CD4-positive, alpha-beta T cell treated with Interleukin-12 subunit alpha and Interleukin-12 subunit beta, for 1 hour (primary cell): ENCODE measurements at regions not wholly inside any gene's neighbourhood (a gene's known extent, or its start where the extent isn't known, plus 50 kb on each side); places are given as distances from the start of the nearest gene placed in this dataset.
A peak's percentile ranks its signal among the peaks of the same experiment; 100 is the strongest.
"Not testable (repeated sequence)": the region's sequence is repeated elsewhere in the genome, so short reads cannot be mapped to it uniquely, and the experiment has no call there.

Experiments used
- DNase-seq: peaks from one replicate; pipeline ENCODE4 v3.0.0-alpha.2; 2020

GRCh38 chrX:74179499-74179898, 124.5 kb upstream of the ZCCHC13 start:
- no peak for DNase-seq

GRCh38 chrX:74179071-74179470, 124.9 kb upstream of the ZCCHC13 start:
- no peak for DNase-seq

GRCh38 chrX:74178536-74178935, 125.4 kb upstream of the ZCCHC13 start:
- DNase-seq, result no peak

GRCh38 chrX:74171465-74171864, 132.5 kb upstream of the ZCCHC13 start:
- no peak for DNase-seq

- no peak for DNase-seq
These were observed 141.8 kb upstream of the ZCCHC13 start for GRCh38 chrX:74162199-74162598.

GRCh38 chrX:74160816-74161215, 143.2 kb upstream of the ZCCHC13 start:
- no peak for DNase-seq

GRCh38 chrX:74160358-74160757, 143.6 kb upstream of the ZCCHC13 start:
- no peak for DNase-seq

- no peak for DNase-seq
These were observed 156.5 kb upstream of the ZCCHC13 start for GRCh38 chrX:74147439-74147838.

- no peak for DNase-seq
These were observed 165.0 kb upstream of the ZCCHC13 start for GRCh38 chrX:74138943-74139342.

GRCh38 chrX:74133156-74133796, 170.7 kb upstream of the ZCCHC13 start:
- DNase-seq, result peak; percentile 49

- no peak for DNase-seq
These were observed 171.7 kb upstream of the ZCCHC13 start for GRCh38 chrX:74132280-74132679.

GRCh38 chrX:74119016-74119910, 184.7 kb upstream of the ZCCHC13 start:
- DNase-seq, result no peak

GRCh38 chrX:74117962-74118902, 185.7 kb upstream of the ZCCHC13 start:
- no peak for DNase-seq

GRCh38 chrX:74111245-74111644, 192.7 kb upstream of the ZCCHC13 start:
- DNase-seq, result no peak

GRCh38 chrX:74107666-74108065, 196.3 kb upstream of the ZCCHC13 start:
- no peak for DNase-seq

GRCh38 chrX:74104356-74105015, 199.5 kb upstream of the ZCCHC13 start:
- no peak for DNase-seq

- not testable (repeated sequence) for DNase-seq
These were observed 205.6 kb upstream of the ZCCHC13 start for GRCh38 chrX:74098407-74098806.

- DNase-seq, result no peak
These were observed 213.9 kb upstream of the ZCCHC13 start for GRCh38 chrX:74090049-74090448.

GRCh38 chrX:74085642-74086236, 218.2 kb upstream of the ZCCHC13 start:
- DNase-seq, result no peak

- DNase-seq, result no peak
These were observed 223.8 kb upstream of the ZCCHC13 start for GRCh38 chrX:74080165-74080564.

GRCh38 chrX:74065831-74066390, 213.4 kb upstream of the XIST start:
- no peak for DNase-seq
